Globus pallidus (tissue), 1 donor: ENCODE measurements at regions not wholly inside any gene's neighbourhood (a gene's known extent, or its start where the extent isn't known, plus 50 kb on each side); places are given as distances from the start of the nearest gene placed in this dataset.

Experiments
- DNase-seq: peaks from one replicate; pipeline ENCODE4 v3.0.0-alpha.2; 2015; ENCODE audit warnings: low spot score

DNA sequence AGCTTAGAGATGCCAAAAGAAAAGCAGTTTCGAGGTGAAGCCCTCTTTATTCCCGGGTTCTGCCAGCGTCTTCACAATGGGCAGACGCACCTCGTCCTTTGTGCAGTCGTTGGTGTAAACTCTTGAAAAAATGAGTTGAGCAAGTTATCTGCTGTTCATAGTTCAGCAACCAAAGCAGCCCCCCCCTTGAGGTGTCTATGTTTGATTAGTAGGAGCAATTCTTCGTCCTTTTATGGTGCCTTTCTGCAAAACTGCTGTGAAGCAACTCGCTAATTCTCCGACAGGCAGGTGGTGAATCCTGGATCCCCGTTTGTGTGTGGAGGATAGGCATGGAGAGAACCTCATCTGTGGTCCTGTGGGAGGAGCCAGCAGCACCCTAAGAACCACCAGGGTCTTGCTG, 234.5 kb downstream of the GLRX3 start:
- DNase-seq: no peak

DNA sequence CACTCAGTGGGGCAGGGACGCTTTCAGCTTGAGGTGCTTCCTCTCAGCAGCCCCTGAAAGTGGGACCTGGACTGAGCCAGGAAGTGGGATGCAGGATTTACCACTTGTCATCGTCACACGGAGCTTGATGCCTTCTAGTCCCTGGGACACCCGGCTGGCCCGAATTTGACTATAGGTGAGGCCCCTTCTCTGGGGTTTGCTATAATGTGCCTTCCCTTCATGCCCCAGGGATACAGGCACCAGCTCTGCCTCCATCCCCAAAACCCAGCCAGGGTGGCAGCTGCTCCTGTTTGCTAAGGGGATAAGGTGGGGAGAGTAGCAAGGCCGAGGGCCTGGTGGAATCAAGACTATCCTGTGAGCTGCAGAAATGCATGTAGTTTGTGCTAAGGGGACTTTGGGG, 235.0 kb downstream of the GLRX3 start:
- no peak for DNase-seq

DNA sequence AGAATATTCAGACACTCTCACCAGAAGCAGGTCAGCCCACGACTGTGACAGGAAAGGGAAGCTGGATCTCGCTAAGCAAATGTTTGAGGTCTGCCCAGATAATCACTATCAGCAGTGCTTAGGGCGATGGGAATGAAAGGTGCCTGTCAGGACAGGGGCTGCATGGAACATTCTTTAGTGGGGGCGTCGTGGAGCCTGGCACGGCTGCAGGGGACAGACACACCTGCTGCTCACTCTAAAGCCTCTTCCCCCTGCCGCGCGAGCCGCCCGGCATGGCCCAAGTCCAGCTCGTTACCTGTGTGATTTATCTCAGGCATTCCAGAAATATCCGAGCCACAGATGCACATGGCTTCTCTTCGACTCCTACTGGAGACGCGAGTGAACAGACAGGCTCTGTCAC, 235.5 kb downstream of the GLRX3 start:
- no peak for DNase-seq

DNA sequence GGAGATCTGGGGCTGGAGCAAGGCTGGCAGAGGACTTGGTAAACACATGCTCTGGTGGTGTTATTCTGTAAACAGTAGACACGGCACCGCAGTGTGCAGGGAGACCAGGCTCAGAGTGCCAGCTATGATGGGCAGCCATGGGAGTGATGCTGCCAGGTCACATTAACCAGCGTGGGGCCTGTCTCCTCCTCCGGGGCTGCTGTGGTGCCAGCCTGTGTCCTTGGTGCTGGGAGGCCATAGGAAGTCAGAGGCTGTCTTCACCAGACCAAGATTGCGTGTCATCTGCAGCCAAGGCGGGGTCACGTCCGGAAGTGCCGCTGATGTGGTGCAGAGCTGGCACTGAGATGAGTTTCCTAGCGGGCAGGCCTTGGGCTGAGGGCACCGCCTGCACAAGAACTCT, 236.0 kb downstream of the GLRX3 start:
- no peak for DNase-seq

DNA sequence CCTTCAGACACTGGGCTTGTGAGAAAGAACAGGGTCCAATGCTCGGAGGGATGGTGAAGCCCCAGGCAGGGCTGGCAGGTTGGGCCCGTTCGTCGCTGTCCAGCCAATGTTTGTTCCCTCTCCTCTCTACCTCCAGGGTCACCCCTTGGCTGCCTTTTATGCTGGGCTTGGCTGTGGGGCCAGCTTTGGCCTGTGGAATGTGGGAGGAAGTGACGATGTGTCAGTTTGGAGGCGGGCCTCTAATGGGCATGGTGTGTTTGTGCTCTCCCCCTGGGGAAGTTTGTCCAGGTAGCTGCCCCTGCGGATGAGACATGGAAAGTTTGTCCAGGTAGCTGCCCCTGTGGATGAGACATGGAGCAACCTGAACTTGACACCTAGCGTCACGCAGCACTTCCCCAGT, 236.7 kb downstream of the GLRX3 start:
- no peak for DNase-seq

DNA sequence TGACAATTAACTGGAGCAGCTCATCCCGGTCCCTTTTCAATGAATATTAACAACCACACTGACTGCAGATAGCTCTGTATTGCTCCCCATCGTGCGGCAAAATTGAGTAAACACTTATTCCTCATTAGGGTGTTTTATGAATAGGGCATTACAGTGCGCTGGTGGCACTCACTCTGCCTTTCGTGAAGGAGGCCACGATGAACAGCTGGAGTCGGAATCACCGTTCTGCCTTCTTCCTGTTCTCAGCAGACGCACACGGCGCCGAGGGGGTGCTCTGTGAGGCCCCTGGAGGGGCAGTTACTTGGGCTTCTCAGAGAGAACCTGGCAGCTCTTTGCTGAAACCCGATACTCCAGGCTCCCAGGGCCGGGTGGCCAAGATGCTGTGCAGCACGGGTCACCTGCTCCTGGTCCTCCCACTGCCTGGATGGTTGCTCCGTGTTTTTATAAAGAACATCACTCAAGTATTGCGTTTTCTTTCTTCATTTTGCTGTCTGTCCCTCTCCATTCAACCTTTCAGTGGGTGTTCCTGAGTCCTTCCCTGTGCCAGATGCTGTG, 241.9 kb downstream of the GLRX3 start:
- no peak for DNase-seq

DNA sequence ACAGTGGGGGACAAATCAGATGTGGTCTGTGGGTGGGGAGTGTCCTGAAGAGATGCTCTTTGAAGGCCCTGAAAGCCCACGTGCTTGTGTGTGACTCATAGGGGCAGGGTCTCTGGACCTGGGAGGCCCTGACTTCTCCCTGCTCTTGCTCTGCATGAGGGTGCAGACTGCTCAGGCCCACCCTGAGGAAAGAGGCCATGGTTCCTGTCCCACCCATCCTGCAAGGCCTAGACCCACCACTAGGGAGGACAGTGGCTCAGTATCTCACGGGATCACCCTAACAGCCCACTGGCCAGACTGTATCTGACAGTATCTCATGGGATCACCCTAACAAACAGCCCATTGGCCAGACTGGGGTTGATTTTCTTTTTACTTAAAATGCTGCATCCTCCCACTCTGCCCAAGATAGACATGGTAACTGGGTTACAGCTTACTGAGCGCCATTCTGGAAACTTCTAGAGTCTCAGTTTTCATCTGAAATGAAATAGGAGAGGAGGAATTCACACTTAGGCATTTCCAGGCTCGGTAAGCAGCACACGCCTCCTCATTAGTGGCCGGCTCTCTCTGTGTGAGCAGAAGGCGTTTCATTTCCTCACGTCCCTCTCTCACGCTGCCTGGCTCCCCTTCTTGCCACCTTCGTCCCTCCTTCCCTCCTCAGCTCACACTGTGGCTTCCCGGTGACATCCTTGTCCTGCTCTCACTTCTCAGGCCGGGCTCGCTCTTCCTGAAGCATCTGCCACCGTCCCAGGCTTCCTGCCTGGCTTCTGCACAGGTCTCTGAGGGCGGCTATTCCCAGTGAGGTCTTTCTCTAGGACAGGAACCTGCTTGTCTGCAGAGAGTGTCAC, 242.6 kb downstream of the GLRX3 start:
- no peak for DNase-seq

DNA sequence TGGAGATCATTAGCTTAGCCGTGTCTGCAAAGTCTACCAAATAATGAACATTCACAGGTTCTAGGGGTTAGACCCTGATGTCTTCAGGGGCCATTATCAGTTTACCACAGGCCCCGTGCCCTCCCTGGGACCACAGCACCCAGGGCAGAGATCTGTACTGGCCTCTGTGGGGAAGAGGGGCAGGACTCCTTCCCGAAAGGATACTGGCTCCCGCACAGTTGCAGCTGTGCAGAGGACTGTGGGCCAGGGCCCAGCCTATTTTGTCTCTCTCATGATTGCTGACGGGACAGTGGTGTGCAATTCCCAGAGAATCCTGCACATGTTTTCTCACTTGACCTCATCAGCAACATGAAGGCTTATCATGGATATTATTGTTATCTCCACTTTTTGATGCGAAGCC, 243.9 kb downstream of the GLRX3 start:
- no peak for DNase-seq

DNA sequence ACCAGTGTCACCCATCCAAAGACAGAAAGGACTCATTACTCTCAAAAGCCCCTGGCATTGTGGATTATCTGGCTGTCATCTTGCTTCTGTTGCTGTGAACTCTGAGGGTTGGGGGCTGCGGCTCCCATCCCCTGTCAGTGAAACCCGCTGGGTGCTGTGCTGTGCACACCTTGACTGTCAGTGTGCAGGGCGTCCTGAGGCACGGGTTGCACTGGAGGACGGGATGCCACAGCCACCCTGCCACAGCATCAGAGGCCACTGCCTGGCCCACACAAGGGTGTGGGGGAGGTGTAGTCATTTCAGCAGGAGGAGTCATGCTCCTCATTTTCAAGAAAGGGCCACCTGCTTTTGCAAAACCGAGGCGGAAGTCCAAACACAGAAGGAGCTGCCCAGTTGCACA, 245.8 kb downstream of the GLRX3 start:
- DNase-seq: no peak

DNA sequence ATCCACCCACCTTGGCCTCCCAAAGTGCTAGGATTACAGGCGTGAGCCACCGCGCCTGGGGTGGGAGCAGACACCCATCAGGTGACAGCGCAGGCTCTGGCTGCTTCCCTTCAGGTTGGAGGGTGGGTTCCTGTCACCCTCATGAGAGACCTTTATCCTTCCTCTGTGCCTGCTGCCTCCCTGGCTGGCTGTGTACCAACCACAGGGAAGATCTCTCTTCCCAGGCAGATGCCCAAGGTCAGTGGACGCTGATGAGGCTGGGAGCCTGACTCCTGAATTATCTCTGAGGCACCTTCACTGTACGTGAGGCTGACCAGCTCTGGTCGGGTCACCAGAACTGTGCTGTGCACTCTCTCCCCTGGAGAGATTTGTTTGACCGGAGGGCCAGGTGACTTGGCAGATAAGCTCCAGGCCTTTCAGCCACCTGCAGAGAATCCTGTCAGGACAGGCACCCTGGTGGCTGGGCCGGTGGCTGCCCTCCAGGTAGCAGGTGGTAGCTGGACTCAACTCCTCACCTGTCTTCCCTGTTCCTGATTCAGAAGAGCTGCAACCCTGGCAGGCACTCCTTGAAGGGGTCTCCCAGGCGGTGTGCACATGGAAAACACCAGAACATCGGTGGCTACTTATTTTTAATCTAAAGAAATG, 251.9 kb downstream of the GLRX3 start:
- DNase-seq: no peak

DNA sequence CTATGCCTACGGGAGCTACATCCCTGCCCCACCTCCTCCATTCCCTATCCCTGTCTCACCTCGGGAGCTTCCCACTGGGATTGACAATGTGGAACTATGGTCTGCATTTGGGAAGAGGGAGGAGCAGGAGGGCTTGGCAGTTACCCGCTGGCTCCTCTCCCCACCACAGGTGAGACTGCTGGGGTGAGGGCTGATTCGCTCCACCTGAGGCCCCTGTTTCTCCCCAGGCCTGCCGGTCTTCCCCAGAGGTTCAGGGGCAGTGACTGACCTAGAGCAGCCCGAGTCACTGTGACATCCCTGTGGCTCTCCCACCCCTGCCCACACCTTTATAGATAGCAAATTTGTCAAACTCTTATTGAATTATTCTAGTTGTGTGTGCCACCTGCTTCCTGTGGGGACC, 252.6 kb downstream of the GLRX3 start:
- no peak for DNase-seq

DNA sequence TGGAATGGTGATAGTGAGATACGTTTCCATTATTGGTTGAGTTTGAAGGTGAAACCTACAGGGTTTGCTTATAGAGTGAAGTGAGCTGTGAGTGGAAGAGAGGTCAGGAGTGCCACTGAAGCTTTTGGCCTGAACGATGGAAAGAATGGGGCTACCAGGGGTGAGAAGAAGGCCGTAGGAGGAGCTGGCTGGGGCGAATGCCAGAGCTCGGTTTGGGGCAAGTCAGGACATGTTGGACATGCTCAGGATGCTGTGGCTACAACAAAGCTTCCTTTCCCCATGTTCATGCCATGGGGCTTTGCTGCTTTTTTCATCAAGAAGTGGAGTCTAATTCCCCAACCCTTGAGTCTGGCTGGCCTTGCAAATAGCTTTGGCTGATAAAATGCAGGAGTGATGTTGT, 253.7 kb downstream of the GLRX3 start:
- no peak for DNase-seq

DNA sequence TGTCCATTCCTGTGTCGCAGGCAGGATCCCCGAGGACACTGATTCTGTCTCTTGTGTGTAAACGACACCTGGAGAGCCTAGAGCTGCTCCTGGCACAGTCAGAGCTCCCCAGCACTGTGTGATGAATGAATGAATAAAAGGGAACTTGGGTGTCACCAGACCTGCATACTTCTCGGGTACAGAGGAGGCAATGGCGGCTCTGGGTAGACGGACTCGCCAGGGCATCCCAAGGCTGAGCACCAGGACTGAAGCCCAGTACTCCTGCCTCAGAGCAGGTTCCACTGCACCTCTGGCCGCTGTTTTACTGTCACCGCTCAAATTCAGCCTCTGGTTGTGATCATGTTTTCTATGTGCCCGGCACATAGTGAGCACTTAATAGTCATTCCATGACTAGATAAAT, 255.8 kb downstream of the GLRX3 start:
- DNase-seq: no peak

DNA sequence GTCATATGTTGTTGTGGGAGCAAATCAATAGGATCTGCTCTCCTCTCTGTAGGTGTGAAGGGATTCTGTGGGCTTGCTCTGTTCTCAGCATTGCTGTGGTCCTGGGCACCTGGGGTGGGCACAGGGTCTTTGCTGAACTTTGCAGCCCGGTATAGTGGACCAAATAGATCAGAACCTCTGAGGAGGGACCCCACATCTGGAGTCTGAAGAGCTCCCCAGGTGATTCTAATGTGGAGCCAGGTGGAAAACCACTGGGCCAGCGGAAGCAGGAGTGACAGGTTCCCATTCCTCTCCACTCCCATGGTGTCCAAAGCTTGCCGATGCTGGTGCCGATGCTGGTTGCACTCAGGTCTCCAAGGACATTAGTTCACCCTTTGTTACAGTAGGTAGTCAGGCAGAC, 257.2 kb downstream of the GLRX3 start:
- DNase-seq: no peak

DNA sequence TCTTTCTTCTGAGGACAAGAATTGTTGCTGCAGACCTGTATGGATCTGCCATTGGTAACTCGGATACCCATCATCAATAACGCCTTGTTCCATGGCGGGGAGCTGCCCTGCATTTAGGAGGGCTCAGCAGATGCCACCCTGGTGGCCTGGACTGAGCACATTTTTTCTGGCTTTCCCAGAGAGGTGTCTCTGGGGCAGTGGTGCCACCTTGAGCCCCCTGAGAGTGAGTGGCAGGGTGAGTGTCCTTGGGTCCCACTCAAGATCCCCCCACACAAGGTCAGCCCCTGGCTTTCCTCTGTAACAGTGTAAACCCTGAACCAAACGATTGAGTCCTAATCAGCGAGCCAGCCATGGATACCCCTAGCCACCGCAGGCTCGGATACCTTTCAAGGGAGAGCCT, 258.6 kb downstream of the GLRX3 start:
- no peak for DNase-seq

DNA sequence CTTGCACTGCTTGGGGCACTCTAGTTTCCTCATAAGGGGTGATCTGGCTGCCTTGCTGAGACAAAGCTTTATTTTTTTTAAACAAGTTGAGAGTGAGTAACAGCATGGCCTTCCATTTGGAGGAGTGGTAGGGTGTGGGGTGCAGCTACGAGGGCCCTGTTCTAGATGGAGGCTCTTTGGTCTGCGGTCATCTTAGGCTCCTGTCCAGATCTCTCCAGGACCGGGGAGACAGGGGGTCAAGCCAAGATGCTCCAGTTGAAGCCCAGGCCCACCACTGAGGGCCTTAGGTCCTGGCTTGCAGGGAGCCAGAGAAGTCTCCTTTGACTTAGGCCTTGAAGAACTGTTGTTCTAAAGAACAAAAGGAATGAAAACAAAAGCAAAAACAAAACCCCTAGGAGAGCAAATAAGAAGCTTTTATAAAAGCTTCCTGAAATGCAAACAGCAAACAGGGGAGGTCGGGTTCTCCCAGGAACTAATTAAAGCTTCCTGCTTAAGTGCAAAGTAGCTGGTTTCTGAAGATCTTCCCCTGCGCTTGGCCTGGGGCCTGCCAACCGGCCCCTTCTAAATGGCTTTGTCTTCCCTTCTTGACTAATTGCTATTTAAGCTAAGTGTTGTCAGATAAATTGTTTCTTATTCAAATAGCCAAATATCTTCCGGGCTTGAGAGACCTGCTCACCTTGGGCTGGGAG, 259.2 kb downstream of the GLRX3 start:
- no peak for DNase-seq

DNA sequence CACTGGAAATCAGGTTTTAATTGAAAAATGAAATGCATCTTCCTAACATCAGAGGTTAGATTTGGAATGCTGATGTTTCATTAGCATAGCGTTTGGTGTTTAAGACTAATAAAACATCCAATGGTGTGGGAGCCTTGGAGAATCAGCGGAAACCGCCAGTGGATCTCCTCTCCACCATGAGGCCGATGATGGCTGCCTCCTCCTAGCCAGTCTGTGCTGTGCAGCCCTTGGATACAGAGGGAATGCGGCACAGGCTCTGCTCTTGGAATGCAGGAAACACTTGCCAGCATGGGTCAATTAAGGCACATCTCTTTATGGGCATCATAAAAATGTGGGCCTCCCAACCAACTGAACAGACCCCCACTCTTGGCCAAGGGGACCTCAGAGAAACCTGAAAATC, 259.9 kb downstream of the GLRX3 start:
- no peak for DNase-seq

DNA sequence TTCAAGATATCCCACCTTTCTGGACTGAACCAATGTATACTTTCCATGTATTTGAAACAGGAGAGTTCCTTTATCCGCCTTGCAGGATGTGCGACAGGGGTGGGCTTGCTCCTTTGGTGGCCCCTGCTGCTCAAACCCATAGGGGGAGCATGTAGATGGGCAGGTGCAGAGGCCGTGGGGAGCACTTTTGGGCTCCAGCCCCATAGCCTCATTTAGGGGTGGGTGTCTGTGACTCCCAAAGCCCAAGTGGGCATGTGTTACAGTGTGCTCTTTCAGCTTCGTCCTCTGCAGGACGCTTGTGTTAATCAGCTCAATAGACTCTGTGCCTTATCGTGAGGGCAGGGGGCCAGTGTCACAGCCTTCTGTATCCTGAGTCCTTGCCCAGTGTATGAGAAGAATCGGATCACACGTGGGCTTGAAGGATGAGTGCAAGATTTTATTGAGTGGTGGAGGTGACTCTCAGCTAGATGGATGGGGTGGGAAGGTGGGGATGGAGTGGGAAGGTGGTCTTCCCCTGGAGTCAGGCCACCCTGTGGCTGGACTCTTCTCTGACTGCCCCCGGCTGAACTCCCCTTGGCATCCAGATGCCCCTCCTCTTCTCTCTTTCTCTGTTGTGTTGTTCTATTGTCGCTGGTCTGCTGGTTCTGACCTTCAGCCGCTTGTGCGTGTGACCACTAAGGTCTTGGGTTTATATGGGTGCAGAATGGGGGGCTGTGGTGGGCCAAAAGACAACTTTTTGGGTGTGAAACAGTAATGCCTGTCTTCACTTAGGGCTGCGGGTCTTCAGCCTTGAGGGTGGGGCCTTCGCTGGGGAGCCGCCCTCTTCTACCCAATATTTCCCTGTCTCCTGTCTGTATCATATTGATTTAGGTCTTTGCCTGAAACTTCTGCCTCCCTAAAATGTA, 262.2 kb downstream of the GLRX3 start:
- no peak for DNase-seq

DNA sequence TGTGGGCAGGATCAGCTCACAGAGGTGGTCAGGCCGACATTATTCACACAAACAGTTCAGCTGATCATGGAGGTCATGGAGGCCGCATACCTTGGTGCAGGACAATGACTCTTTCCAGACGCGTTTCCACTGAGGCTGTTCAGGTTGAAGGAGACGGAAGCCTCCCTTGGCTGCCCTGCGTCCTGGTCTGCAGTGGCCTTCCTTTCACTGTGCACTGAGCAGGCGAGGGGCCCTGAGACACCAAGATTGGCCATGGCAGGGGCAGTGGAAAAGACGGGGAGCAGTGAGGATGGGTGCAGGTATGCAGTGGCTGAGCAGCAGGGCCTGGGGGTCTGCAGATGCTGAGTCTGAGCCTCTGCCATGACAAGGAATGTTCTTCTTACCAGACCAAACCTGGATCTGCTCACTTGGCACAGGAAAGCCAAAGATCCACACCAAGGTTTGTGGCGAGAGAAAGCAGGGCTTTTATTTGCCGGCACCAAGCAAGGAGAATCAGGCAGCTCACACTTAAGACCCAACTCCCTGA, 263.3 kb downstream of the GLRX3 start:
- DNase-seq: no peak

DNA sequence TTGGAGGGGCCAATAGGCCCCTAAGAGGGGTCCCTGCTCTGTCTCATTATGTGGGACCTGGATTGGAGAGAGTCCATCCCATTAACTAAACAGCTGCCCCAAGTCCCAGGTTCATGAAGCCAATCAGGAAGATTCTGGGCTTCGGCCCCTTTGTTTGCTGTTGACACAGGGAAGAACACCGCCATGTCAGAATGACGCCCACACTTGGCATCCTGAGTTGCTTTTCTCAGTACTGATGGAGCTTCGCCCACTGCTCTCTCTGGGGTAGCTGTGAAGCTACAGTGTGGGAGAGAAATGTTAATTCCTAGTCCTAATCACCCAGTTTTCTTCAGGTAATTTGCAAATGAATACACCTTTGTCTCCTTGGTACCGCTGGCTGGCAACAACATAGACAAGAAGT, 264.7 kb downstream of the GLRX3 start:
- no peak for DNase-seq

DNA sequence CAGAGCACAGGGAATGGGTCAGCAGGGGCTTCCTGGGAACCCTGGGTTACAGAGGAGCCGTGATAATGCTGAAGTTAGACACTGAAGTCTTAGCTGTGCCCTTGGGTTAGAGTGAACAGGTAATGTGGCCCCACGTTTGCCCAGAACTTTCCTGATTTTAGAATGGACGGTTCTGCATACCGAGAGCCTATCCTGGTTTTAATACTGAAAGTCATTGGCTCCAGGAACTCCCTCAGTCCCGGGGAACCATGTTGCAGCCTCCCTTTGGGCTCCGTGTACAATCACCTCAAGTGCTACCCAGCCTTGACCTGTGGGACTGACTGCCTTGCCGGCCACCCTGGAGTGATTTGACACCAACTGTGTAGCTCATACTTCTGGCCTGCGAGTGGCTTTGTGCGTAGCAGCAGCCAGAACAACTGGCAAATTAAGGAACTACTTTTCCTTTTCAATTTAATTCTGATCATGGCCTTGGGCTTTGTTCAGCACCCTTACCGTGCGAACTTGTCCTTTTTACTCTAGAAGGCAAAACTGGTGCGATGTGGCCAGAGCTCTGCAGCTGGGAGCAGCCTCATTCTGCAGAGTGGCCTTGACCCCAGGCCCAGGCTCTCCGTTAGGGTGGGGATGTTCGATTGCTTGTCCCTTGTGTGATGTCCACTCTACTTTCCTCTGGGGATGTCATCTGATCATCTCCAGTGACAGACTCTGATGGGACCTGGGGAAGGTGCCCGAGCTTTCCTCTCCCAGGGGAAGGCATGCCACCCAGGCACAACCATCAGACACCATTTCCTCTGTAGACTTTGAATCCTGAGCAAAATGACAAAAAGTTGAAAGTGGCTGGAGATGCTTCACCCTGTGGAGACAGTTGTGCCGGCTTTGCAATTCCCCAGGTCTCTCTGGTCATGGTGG, 265.9 kb downstream of the GLRX3 start:
- no peak for DNase-seq
